RCC 7860 (cell line): ENCODE measurements at regions not wholly inside any gene's neighbourhood (a gene's known extent, or its start where the extent isn't known, plus 50 kb on each side); places are given as distances from the start of the nearest gene placed in this dataset.

Experiments used
- DNase-seq: peaks from one replicate; pipeline ENCODE4 v3.0.0-alpha.2; 2015; ENCODE audit warnings: low spot score
- FAIRE-seq: peaks from 2 replicates; lab custom pipeline; 2012; peaks lifted over from hg19 to GRCh38; lab: Jason Lieb, UNC

GRCh38 chr6:14966096-14966905 lies 279.6 kb upstream of the JARID2 start:
- no peak for DNase-seq
- FAIRE-seq, result no peak

DNA sequence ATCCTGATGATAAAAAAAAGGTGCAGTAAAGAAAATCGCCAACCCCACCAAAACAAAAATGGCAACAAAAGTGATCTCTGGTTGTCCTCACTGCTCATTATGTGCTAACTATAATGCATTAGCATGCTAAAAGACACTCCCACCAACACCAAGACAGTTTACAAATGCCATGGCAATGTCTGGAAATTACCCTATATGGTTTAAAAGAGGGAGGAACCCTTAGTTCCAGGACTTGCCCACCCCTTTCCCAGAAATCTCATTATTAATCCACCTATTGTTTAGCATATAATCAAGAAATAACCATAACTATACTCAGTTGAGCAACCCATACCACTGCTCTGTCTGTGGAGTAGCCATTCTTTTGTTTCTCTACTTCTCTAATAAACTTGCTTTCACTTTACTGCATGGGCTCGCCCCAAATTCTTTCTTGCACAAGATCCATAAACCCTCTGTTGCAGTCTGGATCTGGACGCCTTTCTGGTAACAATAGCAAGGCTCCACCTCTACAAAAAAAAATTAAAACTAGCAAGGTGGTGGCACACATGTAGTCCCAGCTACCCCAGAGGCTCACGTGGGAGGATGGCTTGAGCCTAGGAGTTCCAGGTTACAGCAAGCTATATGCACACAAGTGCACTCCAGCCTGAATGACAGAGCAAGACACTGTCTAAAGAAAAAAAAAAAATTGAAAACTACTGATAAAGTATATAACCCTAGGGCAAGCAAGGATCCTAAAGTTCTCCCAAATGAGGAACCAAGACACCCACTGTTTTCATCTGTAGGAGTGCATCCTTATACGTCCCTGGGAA lies 278.8 kb upstream of the JARID2 start:
- no peak for DNase-seq
- no peak for FAIRE-seq

DNA sequence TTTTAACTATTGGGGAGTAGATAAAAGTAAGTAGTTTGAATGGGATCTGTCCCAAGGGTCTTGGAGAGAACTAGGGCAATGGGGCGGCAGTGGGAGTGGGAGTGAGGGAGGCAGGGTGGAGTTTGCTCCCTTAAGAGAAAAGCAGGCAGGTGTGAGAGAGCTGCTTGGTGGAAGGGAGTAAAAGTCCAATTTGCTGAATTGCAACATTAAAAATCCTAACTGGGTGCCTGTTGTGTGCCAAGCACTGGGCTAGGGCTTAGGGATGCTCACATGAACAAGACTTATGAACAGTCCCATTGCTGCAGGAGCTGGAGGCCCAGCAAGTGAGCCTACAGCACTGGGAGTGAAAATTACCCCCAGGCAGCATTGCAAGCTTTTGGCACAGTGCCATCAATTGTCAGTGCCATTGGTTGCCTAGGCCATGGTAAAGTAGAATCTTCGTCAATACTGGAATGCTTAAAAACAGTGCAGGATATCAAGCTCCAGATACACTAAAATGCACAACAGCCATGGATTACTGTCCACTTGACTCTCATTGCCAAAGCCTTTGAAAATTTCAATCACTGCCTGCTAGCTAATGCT lies 277.7 kb upstream of the JARID2 start:
- no peak for DNase-seq
- FAIRE-seq, result no peak

GRCh38 chr6:14969126-14969525 lies 276.7 kb upstream of the JARID2 start:
- DNase-seq (no peak), FAIRE-seq (no peak)

DNA sequence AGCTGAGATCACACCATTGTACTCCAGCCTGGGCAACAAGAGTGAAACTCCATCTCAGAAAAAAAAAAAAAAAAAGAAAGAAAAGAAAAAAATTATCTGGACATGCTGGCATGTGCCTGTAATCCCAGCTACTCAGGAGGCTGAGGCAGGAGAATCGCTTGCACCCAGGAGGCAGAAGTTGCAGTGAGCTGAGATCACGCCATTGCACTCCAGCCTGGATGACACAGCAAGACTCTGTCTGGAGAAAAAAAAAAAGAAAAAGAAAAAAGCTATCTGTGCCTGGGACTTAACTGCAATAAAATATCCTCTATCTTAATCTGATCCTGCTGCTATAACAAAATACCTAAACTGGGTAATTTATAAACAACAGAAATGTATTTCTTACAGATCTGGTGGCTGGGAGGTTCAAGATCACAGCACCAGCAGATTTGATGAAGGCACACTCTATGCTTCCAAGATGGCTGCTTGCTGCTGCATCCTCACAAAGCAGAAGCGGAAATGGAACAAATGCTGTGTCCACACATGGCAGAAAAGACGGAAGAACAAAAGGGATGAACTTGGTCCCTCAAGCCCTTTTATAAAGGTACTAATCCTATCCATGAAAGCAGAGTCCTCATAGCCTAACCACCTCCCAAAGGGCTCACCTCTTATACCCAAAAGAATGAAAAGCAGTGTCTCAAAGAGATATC lies 273.3 kb upstream of the JARID2 start:
- DNase-seq, result no peak
- FAIRE-seq, result no peak

DNA sequence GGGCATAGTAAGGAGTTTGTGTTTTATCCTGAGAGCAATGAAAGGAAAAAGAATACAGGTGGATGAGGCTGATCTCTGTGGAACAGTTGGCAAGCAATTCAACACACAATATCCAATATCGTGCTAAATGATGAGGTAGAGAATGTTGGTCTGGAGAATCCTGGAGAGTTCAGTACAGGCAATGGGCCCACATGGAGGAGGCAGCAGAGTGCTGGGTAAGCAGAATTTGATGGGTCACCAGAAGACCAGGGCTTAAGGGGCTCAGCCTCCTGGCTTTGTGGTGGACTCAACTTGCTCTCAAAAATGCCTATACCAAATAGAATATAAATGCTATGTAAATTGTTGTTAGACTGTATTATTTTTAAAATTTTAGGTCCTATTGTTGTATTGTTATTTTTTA lies 271.5 kb upstream of the JARID2 start:
- no peak for FAIRE-seq
- DNase-seq, result no peak

GRCh38 chr6:14974792-14975470 lies 270.9 kb upstream of the JARID2 start:
- DNase-seq (no peak), FAIRE-seq (no peak)

GRCh38 chr6:14975471-14975817 lies 270.4 kb upstream of the JARID2 start:
- DNase-seq (no peak), FAIRE-seq (no peak)

DNA sequence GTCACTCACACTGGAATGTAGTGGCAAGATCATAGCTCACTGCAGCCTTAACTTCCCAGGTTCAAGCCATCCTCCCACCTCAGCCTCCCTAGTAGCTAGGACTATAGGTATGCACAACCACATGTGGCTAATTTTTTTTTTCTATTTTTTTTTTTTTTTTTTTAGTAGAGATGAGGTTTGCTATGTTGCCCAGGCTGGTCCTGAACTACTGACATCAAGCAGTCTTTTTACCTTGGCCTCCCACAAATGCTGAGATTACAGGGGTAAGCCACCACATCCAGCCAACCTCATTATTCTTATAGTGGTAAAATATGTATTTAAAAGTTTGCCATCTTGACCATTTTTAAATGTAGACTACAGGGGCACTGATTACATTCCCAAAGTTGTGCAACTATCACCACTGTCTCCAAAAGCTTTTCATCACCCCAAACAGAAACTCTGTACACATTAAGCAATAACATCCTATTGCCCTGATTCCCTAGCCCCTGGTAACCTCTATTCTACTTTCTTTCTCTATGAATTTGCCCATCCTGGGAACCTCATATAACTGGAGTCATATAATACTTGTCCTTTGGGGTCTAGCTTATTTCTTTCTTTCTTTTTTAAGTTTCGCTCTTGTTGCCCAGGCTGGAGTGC lies 268.0 kb upstream of the JARID2 start:
- no peak for DNase-seq
- no peak for FAIRE-seq

DNA sequence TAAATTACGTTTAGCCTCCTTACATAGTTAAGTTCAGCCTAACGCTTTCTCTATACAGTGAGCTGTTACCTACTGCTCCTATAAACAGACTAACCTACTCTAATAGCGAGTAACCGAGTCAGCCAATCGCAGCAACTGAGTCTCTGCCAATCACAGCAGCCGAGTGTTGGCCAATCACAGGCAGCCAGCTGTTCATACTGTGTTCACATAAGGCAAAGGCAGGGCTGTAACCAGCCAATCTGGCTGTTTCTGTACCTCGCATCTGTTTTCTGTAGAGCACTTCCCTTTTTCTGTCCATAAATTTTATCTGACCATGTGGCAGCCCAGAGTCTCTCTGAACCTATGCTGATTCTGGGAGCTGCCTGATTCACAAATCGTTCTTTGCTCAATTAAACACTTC lies 263.9 kb upstream of the JARID2 start:
- DNase-seq, result no peak
- no peak for FAIRE-seq

DNA sequence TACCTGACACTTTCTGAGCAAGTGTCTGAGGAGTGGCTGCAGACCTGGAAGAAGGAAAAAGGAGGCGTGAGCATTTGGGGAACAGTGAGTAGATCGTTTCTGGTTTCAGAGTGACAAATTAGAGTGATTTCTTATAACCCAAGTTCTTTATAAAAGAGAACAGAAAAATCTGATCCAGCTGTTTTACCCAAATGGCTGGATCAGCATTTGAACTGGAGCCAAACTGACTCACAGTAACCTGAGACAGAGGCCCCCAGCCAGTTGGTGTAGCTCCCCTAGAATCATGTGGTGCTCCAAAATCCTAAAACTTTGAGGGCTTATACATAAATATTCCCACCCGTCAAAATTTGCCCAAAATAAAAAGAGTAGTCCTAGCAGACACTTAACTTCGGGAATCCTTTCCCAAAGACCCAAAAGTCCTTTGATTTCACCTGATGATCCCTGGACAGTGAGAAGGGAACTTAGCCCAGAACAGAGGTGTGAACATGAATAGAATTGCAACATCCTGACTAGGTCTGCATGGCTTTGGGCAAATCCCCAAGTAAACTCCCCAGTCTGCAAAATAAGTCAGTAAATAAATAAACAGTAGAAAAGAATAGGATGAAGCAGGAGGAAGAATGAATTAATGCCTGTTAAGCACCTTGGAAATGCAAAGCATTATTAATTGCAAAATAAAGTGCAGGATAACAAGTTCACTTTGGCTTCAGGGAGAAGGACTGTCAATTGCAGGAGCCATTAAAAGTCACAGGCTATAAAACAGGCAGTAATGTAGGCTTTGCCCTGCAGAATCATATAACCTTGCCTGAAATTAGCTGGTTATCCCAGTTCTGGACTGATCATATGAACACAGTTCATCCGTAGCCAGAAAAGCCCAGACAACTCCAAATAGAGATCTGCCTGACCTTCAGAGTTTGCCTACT lies 262.0 kb upstream of the JARID2 start:
- FAIRE-seq (no peak), DNase-seq (no peak)

DNA sequence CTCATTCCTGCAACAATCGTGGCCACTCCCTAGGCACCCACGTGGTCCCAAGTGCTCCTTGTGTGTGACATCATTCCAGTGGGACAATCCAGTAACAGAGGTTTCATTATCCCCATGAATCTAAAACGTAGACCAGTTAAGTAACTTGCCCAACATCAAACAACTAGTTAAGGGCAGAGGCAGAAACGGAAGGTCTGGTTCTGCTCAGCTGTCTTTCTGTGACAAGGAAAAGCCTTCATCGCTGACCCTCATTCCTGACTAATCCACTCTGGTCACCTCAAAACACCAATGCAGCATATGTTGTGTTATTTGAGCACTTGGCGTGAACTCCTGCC lies 261.4 kb upstream of the JARID2 start:
- FAIRE-seq (no peak), DNase-seq (no peak)

DNA sequence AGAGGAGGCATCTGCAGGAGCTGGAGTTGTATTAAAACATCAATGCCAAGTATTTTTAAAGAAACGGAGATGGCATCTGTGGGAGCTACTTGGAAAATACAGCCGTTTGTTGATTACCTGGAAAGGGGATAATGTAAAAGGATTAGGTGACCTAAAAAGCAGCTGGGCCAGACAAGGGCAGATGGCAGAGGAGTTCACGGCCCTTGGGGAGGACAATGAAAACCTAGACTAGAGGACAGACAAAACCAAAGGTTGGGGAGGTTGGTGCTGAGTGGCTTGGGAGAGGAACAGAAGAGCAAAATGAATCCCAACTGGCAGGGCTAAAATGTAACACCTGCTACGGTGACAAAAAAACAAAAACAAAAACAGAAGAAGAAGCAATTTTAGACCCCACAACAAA lies 260.5 kb upstream of the JARID2 start:
- DNase-seq, result no peak
- FAIRE-seq, result no peak

DNA sequence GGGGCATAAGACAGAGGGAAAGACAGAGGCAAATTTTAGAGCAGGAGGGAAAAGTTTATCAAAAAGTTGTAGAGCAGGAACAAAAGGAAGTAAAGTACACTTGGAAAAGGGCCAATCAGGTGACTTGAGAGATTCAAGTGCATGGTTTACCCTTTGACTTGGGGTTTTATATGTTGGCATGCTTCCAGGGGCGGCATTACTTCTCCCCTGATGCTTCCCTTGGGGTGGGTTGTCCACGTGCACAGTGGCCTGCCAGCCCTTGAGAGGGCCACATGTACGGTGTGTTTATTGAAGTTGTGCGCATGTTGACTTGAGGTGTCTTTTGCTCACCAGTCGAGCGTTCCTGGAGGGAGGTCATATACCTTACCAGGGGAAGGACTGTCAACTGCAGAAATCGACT lies 259.5 kb upstream of the JARID2 start:
- no peak for FAIRE-seq

DNA sequence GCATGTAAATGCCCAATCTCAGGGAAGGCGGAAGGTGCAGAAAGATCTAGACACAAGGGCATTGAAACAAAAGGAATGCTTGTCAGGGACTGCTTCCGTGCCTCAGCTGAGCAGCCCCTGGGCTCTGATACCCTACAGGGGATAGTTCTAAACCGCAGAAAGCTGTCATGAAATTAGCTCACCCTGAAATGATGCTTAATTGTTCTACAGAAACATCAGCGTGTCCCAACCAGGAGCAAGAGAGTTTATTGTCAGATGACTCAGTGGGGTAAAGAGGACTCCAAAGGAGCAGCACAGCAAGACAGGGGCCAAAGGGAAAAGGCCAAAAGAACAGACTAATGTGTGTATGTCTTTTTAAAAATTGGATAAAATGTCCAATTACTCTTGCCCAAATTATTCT lies 258.4 kb upstream of the JARID2 start:
- no peak for DNase-seq
- FAIRE-seq, result no peak

More for the DNA sequence above, 259.5 kb upstream of the JARID2 start:
- DNase-seq, result no peak

DNA sequence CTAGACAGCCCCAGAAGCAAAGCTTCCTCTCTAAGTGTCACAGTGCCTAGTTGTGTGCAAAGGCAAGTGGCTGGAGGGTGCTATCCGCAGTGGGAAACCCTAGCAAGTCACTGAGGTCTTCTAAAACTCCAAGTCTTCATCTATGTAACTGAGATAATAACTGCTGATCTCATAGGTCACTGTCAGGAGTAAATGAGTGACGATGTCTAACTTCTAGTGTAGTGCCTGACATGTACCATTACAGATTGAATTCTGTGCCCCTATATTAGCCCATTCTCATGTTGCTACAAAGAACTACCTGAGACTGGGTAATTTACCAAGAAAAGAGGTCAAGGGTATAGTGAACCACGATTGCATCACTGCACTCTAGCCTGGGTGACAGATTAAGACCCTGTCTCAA lies 253.5 kb upstream of the JARID2 start:
- DNase-seq (no peak), FAIRE-seq (no peak)

GRCh38 chr6:14995208-14995607 lies 250.7 kb upstream of the JARID2 start:
- no peak for DNase-seq

DNA sequence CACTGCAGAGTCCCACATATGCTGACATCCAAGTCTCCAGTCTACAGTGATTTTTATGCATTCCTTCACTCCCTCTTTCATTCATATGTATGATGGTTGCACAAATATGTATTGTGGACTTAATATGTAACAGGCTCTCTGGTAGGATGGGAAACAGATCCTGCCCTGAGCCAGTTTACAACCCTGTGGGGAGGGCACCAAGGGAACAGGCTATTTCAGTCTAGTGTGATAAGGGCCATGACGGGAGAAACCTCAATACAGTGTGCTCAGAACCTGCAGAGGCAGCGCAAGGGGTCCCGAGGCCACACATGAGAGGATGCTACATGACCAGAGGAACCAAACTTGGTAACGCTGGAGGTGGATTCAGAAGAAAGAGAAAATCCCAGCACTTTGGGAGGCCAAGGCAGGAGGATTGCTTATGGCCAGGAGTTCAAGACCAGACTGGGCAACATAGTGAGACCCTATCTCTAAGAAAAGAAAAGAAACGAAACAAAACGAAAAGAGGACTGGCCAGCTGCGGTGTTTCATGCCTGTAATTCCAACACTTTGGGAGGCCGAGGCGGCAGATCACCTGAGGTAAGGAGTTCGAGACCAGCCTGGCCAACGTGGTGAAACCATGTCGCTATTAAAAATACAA lies 249.8 kb upstream of the JARID2 start:
- DNase-seq (no peak), FAIRE-seq (no peak)

More at GRCh38 chr6:14995208-14995607, 250.7 kb upstream of the JARID2 start:
- FAIRE-seq, result no peak

GRCh38 chr6:14996892-14997291 lies 249.0 kb upstream of the JARID2 start:
- no peak for DNase-seq
- no peak for FAIRE-seq
